Gastroesophageal sphincter (tissue), 3 donors: ENCODE measurements at regions not wholly inside any gene's neighbourhood (a gene's known extent, or its start where the extent isn't known, plus 50 kb on each side); places are given as distances from the start of the nearest gene placed in this dataset.

Source experiments
- EP300 ChIP-seq: sonication (generic); formaldehyde crosslinking; IDR thresholded peaks from one replicate; pipeline ENCODE4 v1.6.1; 2017; ENCODE audit warnings: antibody characterized with exemption, mild to moderate bottlenecking
- POLR2A ChIP-seq, 2 donors: fragments of 450-650 bp; IDR thresholded peaks; one replicate each; pipeline ENCODE4 v1.6.1; 2017; ENCODE audit warnings: antibody characterized with exemption in 2 of 2, mild to moderate bottlenecking in 2 of 2, moderate library complexity in 1 of 2
- POLR2AphosphoS5 ChIP-seq: sonication (generic); formaldehyde crosslinking; IDR thresholded peaks from one replicate; pipeline ENCODE4 v1.6.1; 2017; ENCODE audit warnings: antibody characterized with exemption
- TF ChIP-seq, protein P1 (sequence below), 4 experiments: fragments of 200-600 bp in 2 of 4; fragments of 450-650 bp in 2 of 4; sonication (generic) in 1 of 4; IDR thresholded peaks; one replicate each; pipeline ENCODE4 v1.5.1; 2017 to 2019; ENCODE audit warnings: antibody characterized with exemption in 4 of 4, mild to moderate bottlenecking in 2 of 4, moderate library complexity in 2 of 4

- TF ChIP-seq, protein P1, sequence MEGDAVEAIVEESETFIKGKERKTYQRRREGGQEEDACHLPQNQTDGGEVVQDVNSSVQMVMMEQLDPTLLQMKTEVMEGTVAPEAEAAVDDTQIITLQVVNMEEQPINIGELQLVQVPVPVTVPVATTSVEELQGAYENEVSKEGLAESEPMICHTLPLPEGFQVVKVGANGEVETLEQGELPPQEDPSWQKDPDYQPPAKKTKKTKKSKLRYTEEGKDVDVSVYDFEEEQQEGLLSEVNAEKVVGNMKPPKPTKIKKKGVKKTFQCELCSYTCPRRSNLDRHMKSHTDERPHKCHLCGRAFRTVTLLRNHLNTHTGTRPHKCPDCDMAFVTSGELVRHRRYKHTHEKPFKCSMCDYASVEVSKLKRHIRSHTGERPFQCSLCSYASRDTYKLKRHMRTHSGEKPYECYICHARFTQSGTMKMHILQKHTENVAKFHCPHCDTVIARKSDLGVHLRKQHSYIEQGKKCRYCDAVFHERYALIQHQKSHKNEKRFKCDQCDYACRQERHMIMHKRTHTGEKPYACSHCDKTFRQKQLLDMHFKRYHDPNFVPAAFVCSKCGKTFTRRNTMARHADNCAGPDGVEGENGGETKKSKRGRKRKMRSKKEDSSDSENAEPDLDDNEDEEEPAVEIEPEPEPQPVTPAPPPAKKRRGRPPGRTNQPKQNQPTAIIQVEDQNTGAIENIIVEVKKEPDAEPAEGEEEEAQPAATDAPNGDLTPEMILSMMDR (IDR thresholded peaks at IDR 0.05) = no peak
- TF ChIP-seq EP300 = no peak
- no peak for TF ChIP-seq POLR2A (IDR thresholded peaks at IDR 0.05)
- TF ChIP-seq POLR2AphosphoS5 = no peak
These were observed 146.9 kb downstream of the PHETA1 start for GRCh38 chr12:111222027-111222414.
